B cell (primary cell): ENCODE measurements at regions not wholly inside any gene's neighbourhood (a gene's known extent, or its start where the extent isn't known, plus 50 kb on each side); places are given as distances from the start of the nearest gene placed in this dataset.

ENCODE experiments used
- EZH2 ChIP-seq: IDR thresholded peaks from 2 replicates; pipeline ENCODE4 v1.6.1; 2012; ENCODE audit warnings: borderline replicate concordance, low read depth, mild to moderate bottlenecking, moderate library complexity, low read length; ENCODE audit not compliant: insufficient read depth, poor library complexity, severe bottlenecking
- TF ChIP-seq, protein P1 (sequence below): fragments of 200-600 bp; IDR thresholded peaks from one replicate; pipeline ENCODE4 v1.8.0; 2022; ENCODE audit warnings: antibody characterized with exemption, mild to moderate bottlenecking

DNA sequence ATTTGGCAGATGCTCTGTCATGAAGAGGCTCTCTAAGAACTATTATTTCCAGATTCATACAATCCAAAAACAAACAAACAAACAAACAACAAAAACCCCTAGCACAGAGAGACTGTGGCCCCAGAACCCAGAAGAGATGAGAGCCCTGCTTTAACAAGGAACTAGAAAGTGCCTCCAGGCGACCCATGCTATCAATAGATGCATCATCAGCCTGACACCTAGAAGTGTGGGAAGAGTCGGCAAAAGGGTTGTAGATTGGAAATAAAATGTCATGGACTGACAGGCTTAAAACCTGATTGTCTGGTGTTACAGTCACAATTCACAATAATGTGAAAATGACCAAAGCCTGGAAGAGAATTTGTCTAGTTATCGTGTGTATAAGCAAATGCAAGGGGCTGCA lies 50.6 kb upstream of the FLRT2 start:
- TF ChIP-seq, protein P1, sequence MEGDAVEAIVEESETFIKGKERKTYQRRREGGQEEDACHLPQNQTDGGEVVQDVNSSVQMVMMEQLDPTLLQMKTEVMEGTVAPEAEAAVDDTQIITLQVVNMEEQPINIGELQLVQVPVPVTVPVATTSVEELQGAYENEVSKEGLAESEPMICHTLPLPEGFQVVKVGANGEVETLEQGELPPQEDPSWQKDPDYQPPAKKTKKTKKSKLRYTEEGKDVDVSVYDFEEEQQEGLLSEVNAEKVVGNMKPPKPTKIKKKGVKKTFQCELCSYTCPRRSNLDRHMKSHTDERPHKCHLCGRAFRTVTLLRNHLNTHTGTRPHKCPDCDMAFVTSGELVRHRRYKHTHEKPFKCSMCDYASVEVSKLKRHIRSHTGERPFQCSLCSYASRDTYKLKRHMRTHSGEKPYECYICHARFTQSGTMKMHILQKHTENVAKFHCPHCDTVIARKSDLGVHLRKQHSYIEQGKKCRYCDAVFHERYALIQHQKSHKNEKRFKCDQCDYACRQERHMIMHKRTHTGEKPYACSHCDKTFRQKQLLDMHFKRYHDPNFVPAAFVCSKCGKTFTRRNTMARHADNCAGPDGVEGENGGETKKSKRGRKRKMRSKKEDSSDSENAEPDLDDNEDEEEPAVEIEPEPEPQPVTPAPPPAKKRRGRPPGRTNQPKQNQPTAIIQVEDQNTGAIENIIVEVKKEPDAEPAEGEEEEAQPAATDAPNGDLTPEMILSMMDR = no peak
- TF ChIP-seq EZH2 = no peak
